Activated B cell treated with CpG ODN at 0.5 μM for 24 hours (primary cell): ENCODE measurements at regions not wholly inside any gene's neighbourhood (a gene's known extent, or its start where the extent isn't known, plus 50 kb on each side); places are given as distances from the start of the nearest gene placed in this dataset.

ENCODE experiments used
- ATAC-seq: fragments of 200-7000 bp; cut with Tn5 transposase; one replicate; pipeline ENCODE4 v1.10.0; 2021; ENCODE audit warnings: low read depth, mild to moderate bottlenecking, moderate library complexity
- CTCF ChIA-PET: fragments of 350-600 bp; sonication (Branson Sonifier 250); formaldehyde crosslinking; loops from one replicate; lab custom pipeline; 2021; ENCODE audit warnings: antibody characterized with exemption; lab: Charles Lee
- POLR2A ChIA-PET: fragments of 350-600 bp; sonication (Branson Sonifier 250); formaldehyde crosslinking; loops from one replicate; lab custom pipeline; 2021; ENCODE audit warnings: antibody characterized with exemption; lab: Charles Lee
- DNase-seq: peaks from one replicate; pipeline ENCODE4 v3.0.0; 2022
- H3K27ac Mint-ChIP-seq: one replicate; pipeline ENCODE4 v1.8.0; 2020; ENCODE audit warnings: mixed read lengths
- H3K27me3 Mint-ChIP-seq: one replicate; pipeline ENCODE4 v1.8.0; 2021; ENCODE audit warnings: mixed read lengths
- H3K36me3 Mint-ChIP-seq: one replicate; pipeline ENCODE4 v1.8.0; 2021; ENCODE audit warnings: low read depth, mixed read lengths
- H3K4me1 Mint-ChIP-seq: one replicate; pipeline ENCODE4 v1.8.0; 2021; ENCODE audit warnings: mixed read lengths
- H3K4me3 Mint-ChIP-seq: one replicate; pipeline ENCODE4 v1.8.0; 2020; ENCODE audit warnings: mild to moderate bottlenecking, mixed read lengths
- H3K9me3 Mint-ChIP-seq: one replicate; pipeline ENCODE4 v1.8.0; 2020; ENCODE audit warnings: mixed read lengths
- intact Hi-C: fragments of 100-400 bp; cut with micrococcal nuclease; formaldehyde crosslinking; loops from one replicate; pipeline ENCODE4 v1.15.1; 2024
- TF ChIP-seq, protein P1 (sequence below): fragments of 200-600 bp; IDR thresholded peaks from one replicate; pipeline ENCODE4 v1.8.0; 2022; ENCODE audit warnings: antibody characterized with exemption, mild to moderate bottlenecking

DNA sequence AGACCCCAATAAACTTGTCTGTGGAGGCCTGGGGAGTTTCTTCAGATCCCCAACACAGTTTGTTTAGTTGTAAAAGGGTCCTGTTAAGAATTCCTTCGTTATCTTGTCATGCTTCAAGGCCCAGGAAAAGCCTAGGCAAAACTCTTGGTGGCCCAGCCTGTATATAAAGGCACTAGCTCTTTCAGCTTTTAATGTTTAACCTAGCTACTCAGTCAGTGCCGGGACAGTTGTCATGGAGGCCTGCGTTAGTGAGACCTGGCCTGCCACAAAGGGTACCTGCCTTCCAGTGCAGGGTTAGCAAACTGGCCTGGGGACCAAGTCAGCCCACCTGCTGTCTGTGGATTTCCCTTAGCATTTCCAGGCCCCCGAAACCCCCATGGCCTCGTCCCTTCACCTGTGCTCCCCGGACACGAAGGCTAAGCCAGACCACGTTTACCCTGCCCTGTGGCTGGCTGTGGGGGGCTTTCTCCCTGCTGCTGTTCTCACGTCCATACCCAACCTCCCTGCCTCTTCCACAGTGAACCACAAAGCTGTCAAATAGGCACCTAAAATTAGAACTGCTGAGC, 96.9 kb upstream of the PPP2R2D start:
- DNase-seq = no peak
- TF ChIP-seq, protein P1, sequence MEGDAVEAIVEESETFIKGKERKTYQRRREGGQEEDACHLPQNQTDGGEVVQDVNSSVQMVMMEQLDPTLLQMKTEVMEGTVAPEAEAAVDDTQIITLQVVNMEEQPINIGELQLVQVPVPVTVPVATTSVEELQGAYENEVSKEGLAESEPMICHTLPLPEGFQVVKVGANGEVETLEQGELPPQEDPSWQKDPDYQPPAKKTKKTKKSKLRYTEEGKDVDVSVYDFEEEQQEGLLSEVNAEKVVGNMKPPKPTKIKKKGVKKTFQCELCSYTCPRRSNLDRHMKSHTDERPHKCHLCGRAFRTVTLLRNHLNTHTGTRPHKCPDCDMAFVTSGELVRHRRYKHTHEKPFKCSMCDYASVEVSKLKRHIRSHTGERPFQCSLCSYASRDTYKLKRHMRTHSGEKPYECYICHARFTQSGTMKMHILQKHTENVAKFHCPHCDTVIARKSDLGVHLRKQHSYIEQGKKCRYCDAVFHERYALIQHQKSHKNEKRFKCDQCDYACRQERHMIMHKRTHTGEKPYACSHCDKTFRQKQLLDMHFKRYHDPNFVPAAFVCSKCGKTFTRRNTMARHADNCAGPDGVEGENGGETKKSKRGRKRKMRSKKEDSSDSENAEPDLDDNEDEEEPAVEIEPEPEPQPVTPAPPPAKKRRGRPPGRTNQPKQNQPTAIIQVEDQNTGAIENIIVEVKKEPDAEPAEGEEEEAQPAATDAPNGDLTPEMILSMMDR = no peak
- no peak overlapping the region for H3K27ac Mint-ChIP-seq
- no peaks in the 10 kb centered on the region for H3K36me3 Mint-ChIP-seq
- peaks cover 7% of the 10 kb centered on the region for H3K9me3 Mint-ChIP-seq
- H3K27me3 Mint-ChIP-seq = no peaks in the 10 kb centered on the region
- H3K4me3 Mint-ChIP-seq = no peak overlapping the region
- POLR2A ChIA-PET = no interaction called here
- CTCF ChIA-PET = no interaction called here
- intact Hi-C loops = no loop called here
- H3K4me1 Mint-ChIP-seq = no peaks in the 10 kb centered on the region
- ATAC-seq = no peak

DNA sequence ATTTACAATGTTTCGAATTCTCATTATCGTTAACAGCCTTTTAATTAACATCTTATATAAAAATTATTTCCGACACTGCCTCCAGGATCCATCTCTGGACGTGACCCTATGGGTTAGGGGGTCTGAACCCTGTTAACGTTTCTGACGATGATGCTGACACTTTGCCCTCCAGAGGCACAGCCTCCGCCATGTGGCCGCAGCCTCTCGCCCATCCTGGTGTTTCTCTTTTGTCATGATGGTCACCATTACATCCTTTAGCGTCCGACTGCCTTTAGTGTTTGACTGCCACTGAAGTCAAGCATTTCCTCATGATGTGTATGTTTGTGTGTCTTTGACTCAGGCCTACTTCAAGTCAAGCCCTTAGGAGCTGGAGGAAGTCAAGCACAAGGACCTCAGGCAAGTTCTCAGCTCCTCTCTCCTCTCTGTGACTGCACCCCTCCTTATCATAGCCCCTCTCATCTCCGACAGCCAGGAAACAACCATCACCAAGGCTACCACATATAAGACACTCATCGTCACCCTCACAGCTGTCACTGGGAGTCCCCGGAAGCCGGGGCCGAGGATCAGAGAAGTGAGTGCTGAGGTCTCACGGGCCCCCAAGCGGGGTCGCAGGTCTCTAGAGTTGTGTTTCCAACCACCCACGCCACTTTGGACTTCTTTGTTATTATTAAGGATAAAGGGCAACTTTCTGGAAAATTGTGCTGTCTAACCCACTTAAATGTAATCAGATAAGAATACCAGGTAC, 96.1 kb upstream of the PPP2R2D start:
- Mint-ChIP-seq H3K27ac (no peak overlapping the region), H3K27me3 (no peaks in the 10 kb centered on the region), H3K9me3 (peaks cover under 1% of the 10 kb centered on the region), H3K4me1 (no peaks in the 10 kb centered on the region), H3K4me3 (no peak overlapping the region), H3K36me3 (no peaks in the 10 kb centered on the region)
- TF ChIP-seq, protein P1 = no peak
- ATAC-seq (no peak), DNase-seq (no peak)
- intact Hi-C loops = no loop called here
- ChIA-PET POLR2A (no interaction called here), CTCF (no interaction called here)

DNA sequence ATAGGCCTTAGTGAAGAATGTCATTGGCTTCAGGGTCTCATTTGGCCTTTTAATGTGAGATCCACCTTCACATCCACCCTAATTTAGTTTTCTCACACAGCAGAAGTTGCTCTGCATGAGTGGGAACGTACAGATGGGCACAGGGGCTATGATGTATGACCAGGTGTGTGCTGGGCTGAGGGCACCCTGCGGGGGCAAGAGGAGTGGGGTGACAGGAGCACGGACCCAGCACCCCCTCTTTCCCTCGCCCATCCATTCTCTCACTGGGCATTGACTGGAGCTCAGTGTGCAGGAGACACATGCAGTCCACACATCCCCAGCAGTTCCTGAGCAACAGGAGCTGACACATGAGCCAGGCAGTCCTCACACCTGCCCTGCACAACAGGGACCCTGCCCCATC, 95.1 kb upstream of the PPP2R2D start:
- no peaks in the 10 kb centered on the region for H3K27me3 Mint-ChIP-seq
- TF ChIP-seq, protein P1 = no peak
- H3K27ac Mint-ChIP-seq = no peak overlapping the region
- ChIA-PET CTCF (no interaction called here), POLR2A (no interaction called here)
- no peaks in the 10 kb centered on the region for H3K9me3 Mint-ChIP-seq
- DNase-seq = no peak
- H3K36me3 Mint-ChIP-seq = no peaks in the 10 kb centered on the region
- no peaks in the 10 kb centered on the region for H3K4me1 Mint-ChIP-seq
- no peak overlapping the region for H3K4me3 Mint-ChIP-seq
- intact Hi-C loops = no loop called here
- no peak for ATAC-seq

GRCh38 chr10:131806146-131806545, 94.7 kb upstream of the PPP2R2D start:
- Mint-ChIP-seq H3K9me3 (no peaks in the 10 kb centered on the region), H3K27ac (no peak overlapping the region), H3K4me3 (no peak overlapping the region), H3K27me3 (no peaks in the 10 kb centered on the region), H3K36me3 (no peaks in the 10 kb centered on the region), H3K4me1 (no peaks in the 10 kb centered on the region)
- ATAC-seq = no peak
- no peak for DNase-seq
- TF ChIP-seq, protein P1 = no peak
- POLR2A ChIA-PET = no interaction called here
- intact Hi-C loops = no loop called here
- CTCF ChIA-PET = no interaction called here

GRCh38 chr10:131806646-131807317, 94.0 kb upstream of the PPP2R2D start:
- H3K4me3 Mint-ChIP-seq = no peak overlapping the region
- ChIA-PET POLR2A (no interaction called here), CTCF (no interaction called here)
- H3K4me1 Mint-ChIP-seq = no peaks in the 10 kb centered on the region
- H3K9me3 Mint-ChIP-seq = no peaks in the 10 kb centered on the region
- DNase-seq = no peak
- H3K36me3 Mint-ChIP-seq = no peaks in the 10 kb centered on the region
- intact Hi-C loops = no loop called here
- no peaks in the 10 kb centered on the region for H3K27me3 Mint-ChIP-seq
- TF ChIP-seq, protein P1 = no peak
- no peak for ATAC-seq
- no peak overlapping the region for H3K27ac Mint-ChIP-seq
